ENCODE measurements at regions not wholly inside any gene's neighbourhood (a gene's known extent, or its start where the extent isn't known, plus 50 kb on each side); places are given as distances from the start of the nearest gene placed in this dataset.

DNA sequence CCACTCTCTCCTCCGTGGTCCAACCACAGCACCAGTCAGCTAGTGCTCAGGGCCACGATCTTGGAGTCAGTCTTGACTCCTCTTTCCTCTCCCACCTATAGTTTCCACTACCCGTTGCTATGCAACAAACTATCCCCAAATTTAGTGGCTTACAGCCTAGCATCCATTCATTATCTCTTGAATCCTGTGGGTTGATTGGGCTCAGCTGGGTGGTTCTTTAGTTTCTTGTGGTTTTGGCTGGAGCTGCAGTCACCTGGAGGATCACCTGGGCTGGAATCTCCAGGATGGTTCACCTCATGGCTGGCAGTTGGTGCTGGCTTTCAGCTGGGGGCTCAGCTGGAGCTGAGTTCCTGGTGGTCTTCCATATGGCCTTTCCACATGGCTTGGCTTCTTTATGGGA lies 149.9 kb downstream of the ASB1 start:
- Histone ChIP-seq H3K27ac (replicated peaks) (no peak overlapping the region), H3K4me3 (replicated peaks; ENCODE audit: insufficient read depth, low read length) (no peak overlapping the region), H3K27me3 (ENCODE audit: insufficient read depth, poor library complexity, severe bottlenecking) (no peaks in the 10 kb centered on the region)
- TF ChIP-seq REST (IDR thresholded peaks at IDR 0.05; ENCODE audit: insufficient replicate concordance, low read depth) = no peak
- DNase-seq (ENCODE audit: low read depth in 1 of 2, low spot score in 1 of 2) = no peak

GRCh38 chr2:238578256-238578655 lies 151.5 kb downstream of the ASB1 start:
- no peak for TF ChIP-seq POLR2AphosphoS5 (IDR thresholded peaks at IDR 0.05; ENCODE audit: low read depth)
- TF ChIP-seq REST (IDR thresholded peaks at IDR 0.05; ENCODE audit: insufficient replicate concordance, low read depth) = no peak
- TF ChIP-seq SPI1 (IDR thresholded peaks at IDR 0.05; ENCODE audit: borderline replicate concordance, low read depth) = no peak
- no peak for TF ChIP-seq CTCF (IDR thresholded peaks at IDR 0.05; ENCODE audit: insufficient read depth, low read length)
- no peak for TF ChIP-seq GABPA (IDR thresholded peaks at IDR 0.05; ENCODE audit: low read depth)
- H3K27ac ChIP-seq (replicated peaks) = no peak overlapping the region
- DNase-seq (ENCODE audit: low read depth in 1 of 2, low spot score in 1 of 2) = no peak
- no peak overlapping the region for H3K4me3 ChIP-seq (replicated peaks; ENCODE audit: insufficient read depth, low read length)
- H3K27me3 ChIP-seq (ENCODE audit: insufficient read depth, poor library complexity, severe bottlenecking) = no peaks in the 10 kb centered on the region

DNA sequence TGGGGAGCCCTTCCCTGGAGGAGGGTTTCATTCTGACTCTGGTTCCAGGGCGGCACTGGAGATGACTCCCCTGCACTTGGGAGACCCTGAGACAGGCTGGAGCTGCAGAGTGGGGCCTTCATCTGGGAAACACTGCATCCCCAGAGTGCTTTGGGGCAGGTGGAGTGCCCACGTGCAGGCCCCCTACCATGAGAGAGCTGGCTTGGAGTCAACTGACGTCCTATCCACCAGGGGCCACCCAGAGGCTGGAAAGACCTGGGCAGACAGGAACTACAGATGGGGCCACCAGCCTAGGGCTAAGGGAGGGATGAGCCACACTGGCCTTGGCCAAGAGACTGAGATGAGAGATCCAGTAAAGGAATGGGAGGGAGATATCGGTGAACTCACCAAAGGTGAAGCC lies 153.8 kb downstream of the ASB1 start:
- no peak for TF ChIP-seq POLR2AphosphoS5 (IDR thresholded peaks at IDR 0.05; ENCODE audit: low read depth)
- TF ChIP-seq GABPA (IDR thresholded peaks at IDR 0.05; ENCODE audit: low read depth) = no peak
- no peak for TF ChIP-seq CTCF (IDR thresholded peaks at IDR 0.05; ENCODE audit: insufficient read depth, low read length)
- TF ChIP-seq REST (IDR thresholded peaks at IDR 0.05; ENCODE audit: insufficient replicate concordance, low read depth) = no peak
- no peak for TF ChIP-seq SPI1 (IDR thresholded peaks at IDR 0.05; ENCODE audit: borderline replicate concordance, low read depth)
- Histone ChIP-seq H3K27ac (replicated peaks) (no peak overlapping the region), H3K27me3 (ENCODE audit: insufficient read depth, poor library complexity, severe bottlenecking) (no peaks in the 10 kb centered on the region), H3K4me3 (replicated peaks; ENCODE audit: insufficient read depth, low read length) (no peak overlapping the region)
- no peak for DNase-seq (ENCODE audit: low read depth in 1 of 2, low spot score in 1 of 2)

DNA sequence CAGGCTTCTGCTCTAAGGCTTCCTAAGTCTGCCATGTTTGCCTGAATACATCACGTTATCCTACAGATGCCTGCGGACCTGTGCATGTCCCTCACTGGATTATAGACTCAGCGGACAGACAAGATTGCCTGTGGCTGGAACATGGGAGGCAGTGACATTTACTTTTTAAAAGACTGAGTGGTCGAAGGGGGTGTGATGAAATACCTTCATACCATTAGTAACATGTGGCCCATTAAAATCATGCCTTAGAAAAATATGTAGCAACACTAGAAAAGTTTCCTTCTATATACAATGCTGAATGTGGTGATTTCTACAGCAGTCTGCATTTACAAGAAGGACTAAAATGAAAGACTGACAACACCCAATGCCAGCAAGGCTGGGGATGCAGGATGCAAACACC lies 154.4 kb downstream of the ASB1 start:
- TF ChIP-seq POLR2AphosphoS5 (IDR thresholded peaks at IDR 0.05; ENCODE audit: low read depth) (no peak), REST (IDR thresholded peaks at IDR 0.05; ENCODE audit: insufficient replicate concordance, low read depth) (no peak), CTCF (IDR thresholded peaks at IDR 0.05; ENCODE audit: insufficient read depth, low read length) (no peak), SPI1 (IDR thresholded peaks at IDR 0.05; ENCODE audit: borderline replicate concordance, low read depth) (no peak), GABPA (IDR thresholded peaks at IDR 0.05; ENCODE audit: low read depth) (no peak)
- no peak for DNase-seq (ENCODE audit: low read depth in 1 of 2, low spot score in 1 of 2)
- H3K4me3 ChIP-seq (replicated peaks; ENCODE audit: insufficient read depth, low read length) = no peak overlapping the region
- no peak overlapping the region for H3K27ac ChIP-seq (replicated peaks)
- no peaks in the 10 kb centered on the region for H3K27me3 ChIP-seq (ENCODE audit: insufficient read depth, poor library complexity, severe bottlenecking)

All from HL-60 (cell line).